ENCODE measurements at regions not wholly inside any gene's neighbourhood (a gene's known extent, or its start where the extent isn't known, plus 50 kb on each side); places are given as distances from the start of the nearest gene placed in this dataset.

DNA sequence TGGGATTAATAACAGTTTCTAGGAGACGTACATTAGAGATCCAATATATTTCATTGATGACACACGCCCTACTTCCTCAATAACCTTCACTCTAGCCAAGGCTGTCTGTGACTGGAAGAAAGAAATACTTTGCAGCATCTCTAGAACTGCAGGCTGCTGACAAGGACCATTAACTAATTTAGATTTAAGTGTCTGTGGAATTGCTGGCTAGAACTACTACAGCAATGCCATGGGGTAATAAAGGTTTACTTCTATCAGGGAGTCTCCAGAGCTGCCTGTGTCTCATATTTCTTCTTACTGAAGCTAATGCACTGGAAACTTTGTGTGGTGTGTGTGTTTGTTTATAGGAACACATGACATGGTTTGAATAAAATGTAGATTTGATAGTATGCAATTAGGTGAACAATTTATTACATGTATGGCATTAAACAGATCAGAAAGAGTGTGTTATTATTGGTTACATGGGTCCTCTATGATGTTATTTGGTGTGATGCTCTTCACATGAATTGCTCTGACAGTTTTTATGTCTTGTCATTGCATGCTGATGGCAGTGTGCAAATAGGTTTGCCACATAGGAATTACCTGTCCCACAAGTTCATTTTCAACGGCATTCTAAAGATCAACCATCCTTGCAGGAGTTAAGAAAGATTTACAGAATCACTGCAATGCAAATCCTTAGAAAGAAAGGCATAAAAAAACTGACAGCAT, 916.2 kb upstream of the CADM2 start:
- TF ChIP-seq, protein P1, sequence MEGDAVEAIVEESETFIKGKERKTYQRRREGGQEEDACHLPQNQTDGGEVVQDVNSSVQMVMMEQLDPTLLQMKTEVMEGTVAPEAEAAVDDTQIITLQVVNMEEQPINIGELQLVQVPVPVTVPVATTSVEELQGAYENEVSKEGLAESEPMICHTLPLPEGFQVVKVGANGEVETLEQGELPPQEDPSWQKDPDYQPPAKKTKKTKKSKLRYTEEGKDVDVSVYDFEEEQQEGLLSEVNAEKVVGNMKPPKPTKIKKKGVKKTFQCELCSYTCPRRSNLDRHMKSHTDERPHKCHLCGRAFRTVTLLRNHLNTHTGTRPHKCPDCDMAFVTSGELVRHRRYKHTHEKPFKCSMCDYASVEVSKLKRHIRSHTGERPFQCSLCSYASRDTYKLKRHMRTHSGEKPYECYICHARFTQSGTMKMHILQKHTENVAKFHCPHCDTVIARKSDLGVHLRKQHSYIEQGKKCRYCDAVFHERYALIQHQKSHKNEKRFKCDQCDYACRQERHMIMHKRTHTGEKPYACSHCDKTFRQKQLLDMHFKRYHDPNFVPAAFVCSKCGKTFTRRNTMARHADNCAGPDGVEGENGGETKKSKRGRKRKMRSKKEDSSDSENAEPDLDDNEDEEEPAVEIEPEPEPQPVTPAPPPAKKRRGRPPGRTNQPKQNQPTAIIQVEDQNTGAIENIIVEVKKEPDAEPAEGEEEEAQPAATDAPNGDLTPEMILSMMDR (IDR thresholded peaks at IDR 0.05) = no peak
- TF ChIP-seq POLR2A (IDR thresholded peaks at IDR 0.05) = no peak
